NCI-H2107 (cell line): ENCODE measurements at regions not wholly inside any gene's neighbourhood (a gene's known extent, or its start where the extent isn't known, plus 50 kb on each side); places are given as distances from the start of the nearest gene placed in this dataset.
"Not testable (repeated sequence)": the region's sequence is repeated elsewhere in the genome, so short reads cannot be mapped to it uniquely, and the experiment has no call there.

Experiments used
- DNase-seq: peaks from one replicate; lab custom pipeline; 2025; lab: John Stamatoyannopoulos, UW

DNA sequence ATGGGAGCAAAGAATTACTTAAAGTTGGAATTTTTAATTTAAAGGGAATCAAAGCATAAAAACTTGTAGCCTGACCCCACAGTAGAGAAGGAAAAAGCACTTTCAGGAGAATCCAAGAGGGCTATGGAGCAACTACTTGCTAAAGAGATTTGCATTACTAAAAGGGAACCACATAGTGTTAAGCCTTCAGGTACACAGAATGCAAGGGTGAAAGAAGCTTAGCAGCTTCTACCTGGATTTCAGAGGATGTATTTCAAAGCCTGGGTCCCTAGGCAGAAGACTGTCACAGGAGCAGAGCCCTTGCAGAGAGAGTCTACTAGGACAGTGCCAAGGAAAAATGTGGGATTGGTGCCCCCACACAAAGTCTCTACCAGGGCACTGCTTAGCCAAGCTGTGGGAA is 575.0 kb downstream of the GBE1 start:
- DNase-seq: no peak

DNA sequence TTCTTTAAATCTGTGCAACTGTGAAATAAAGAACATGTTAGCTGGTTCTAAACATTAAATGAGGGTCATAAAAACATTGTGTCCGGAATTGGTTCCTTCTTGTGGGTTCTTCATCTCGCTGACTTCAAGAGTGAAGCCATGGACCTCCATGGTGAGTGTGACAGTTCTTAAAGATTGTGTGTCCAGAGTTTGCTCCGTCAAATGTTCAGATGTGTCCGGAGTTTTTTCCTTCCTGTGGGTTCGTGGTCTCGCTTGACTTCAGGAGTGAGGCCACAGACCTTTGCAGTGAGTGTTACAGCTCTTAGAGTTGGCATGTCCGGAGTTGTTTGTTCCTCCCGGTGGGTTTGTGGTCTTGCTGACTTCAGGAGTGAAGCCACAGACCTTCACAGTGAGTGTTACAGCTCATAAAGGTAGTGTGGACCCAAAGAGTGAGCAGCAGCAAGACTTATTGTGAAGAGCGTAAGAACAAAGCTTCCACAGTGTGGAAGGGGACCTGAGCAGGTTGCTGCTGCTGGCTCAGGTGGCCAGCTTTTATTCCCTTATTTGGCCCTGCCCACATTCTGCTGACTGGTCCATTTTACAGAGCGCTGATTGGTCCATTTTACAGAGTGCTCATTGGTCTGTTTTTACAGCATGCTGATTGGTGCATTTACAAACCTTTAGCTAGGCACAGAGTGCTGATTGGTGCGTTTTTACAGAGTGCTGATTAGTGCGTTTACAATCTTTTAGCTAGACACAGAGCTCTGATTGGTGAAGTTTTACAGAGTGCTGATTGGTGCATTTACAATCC is 579.2 kb downstream of the GBE1 start:
- not testable (repeated sequence) for DNase-seq

DNA sequence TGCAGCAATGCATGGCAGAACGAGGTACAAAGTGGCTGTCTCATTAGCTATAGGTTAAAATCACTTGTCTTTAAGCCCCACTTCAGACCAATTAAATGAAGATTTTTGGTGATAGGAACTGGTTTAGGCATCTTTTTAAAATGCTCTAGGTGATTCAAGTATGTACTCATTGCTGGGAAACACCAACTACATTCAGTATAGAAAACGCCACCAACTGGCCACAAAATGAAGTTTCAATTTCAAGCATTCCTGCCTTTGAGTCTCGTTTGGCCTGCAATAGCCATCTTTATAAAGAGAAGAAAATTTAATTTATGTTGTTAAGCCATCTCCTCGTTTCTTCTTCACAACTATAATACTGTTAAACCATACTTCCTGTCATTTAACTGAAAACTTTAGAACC is 587.9 kb downstream of the GBE1 start:
- no peak for DNase-seq

DNA sequence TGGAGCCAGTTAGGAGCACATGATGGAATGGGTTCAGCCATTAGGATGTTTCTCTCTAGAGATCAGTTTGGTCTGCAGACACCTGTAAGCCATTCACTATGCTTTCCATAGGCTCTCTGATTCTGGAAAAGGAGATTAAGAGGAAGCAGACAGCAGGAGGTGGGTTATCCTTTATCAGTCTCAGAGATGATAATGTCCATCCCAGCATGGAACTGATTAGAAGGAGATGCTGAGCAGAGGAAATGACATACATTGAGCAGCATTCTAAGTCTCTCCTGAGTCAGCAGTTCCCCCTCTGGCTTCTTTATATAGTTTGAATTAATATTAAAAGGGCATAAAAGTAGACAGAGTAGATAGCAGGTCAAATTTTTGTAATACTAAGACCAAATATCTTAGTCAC is 591.1 kb downstream of the GBE1 start:
- DNase-seq: no peak

DNA sequence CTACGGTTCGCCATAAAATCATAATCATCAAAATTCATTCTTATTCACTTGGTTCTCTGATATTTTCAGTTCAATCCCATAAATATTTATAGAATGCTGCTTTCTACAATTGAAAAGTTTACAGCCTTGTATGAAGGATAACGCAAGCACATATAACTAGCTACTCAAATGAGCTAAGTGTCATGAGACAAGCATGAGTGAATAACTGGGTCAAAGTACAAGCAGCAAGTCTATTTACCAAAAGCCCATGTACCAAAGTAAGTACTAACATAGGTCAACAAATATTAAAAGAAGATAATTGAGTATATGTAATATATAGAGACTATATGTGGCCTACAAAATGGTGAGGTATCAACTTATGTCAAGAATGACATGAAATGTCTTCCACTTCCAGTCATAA is 596.6 kb downstream of the GBE1 start:
- DNase-seq: no peak

DNA sequence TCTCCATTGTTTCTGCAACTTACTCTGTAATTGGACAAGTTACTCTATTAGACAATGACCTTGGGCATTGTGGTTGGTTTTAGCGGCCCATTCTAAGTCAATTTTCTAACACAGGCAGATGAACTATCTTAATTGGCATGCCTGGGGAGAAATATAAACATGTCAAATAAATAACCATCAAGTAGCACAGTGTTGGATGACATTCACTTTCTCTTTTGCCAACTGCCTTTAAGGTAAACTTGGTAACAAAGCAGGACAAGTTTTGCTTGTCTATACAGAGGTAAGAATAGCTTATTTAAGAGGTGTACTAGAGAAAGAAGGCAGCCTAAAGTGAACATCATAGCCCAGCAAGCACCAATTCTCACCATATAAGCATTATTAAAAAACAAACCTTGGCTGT is 599.6 kb downstream of the GBE1 start:
- DNase-seq: no peak

DNA sequence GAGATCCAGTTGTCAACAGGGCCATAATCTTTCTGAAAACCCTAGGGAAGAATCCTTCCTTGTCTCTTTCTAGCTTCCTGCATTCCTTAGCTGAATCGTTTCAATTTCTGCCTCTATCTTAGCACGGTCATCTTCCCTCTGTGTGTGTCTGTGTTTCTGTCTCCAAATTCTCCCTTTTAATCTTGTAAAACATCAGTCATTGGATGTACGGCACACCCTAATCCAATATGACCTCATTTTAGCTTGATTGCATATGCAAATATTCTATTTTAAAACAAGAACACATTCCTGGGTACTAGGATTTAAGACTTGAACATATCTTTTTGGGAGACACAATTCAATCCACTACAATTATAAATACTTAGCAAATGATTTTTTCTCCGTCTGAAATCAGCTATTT is 600.3 kb downstream of the GBE1 start:
- DNase-seq: no peak

DNA sequence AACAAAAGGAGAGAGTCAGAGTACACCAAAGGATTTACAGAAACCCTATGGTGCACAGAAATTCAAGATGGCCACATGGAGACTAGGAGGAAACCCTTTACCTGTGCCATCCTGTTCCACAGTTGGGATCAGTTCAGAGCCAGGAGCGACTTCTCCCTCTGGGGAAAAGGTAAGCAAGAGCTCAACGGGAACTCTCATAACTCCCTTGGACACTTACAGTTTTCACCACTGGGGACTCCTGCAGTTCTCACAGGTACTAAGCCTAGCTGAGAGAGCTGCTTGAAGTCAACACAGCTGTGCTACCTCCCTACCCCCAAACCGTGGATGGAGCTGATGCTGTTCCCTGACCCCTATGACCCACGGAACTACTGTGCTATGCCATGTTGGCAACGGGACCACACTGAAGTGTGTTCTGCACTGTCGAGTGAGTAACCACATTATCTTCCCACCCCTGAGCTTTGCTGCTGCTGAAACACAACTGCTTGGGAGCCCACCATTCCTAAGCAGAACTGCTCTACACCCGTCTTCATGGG is 606.8 kb downstream of the GBE1 start:
- DNase-seq: no peak

DNA sequence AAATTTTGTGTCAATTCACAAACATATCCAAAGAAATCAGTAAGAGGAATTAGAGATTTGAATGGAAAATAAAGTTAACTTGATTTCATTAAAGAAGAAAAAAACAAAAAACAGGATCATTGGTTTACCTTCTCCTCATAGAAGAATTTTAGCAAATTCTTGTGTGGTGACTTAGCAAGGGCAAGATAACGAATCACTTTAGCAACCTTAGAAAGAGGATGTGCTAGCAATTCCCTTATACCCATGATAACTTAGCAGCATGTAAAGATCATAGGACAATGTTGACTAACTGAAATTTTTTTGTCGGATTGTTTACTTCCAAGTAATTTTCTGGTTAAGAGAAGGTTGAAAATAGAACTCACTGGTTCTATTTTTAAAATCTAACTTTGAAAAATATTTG is 609.3 kb downstream of the GBE1 start:
- no peak for DNase-seq

DNA sequence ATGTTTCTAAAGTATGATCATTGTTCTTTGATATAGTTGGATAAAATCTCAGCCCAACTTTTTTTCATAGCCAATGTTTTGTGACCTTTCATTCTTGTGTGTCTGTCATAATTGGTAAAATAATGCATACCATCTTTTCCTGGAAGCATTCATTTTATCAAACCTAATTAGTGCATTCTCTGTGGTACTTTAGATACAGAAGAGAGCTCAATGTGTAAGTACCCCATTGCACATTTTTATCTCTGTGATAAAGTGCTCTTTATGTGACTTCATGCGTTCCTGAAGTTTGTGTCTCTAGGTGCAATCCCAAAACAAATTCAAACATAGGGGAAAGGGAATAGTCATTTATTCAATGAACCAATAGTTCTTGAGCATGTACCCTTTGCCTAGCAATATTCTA is 628.5 kb downstream of the GBE1 start:
- no peak for DNase-seq

DNA sequence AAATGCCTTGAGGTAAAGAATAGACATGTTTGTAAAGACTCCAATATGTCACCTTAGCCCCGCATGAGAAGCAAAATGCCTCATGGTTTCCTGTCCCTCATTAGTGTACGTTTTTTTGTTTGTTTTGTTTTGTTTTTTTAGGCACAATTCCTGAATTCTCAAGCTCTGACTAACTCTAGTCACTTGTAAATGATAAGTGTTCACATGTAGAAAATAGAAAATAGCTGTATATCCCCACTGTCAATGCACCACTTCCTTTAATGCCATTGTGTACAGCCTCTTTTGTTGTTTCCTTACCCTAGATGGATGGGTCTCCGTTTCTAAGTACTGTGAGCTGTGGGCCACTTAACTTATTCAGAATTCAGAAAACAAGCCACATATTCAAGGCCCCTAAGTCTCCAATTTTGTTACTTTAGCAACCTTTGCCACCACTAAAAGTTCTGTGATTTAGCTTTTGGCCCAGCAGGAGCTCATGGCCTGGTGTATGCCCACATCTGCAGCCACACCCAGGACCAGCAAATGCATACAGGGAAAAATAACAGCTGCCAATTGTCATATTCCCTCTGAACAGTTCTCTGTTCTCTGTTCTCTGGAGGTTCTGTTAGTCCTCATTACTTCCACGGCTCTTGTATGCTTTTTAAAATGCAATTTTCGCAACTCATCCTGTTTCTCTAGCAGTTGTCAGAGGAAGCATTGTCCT is 655.5 kb downstream of the GBE1 start:
- DNase-seq: no peak

DNA sequence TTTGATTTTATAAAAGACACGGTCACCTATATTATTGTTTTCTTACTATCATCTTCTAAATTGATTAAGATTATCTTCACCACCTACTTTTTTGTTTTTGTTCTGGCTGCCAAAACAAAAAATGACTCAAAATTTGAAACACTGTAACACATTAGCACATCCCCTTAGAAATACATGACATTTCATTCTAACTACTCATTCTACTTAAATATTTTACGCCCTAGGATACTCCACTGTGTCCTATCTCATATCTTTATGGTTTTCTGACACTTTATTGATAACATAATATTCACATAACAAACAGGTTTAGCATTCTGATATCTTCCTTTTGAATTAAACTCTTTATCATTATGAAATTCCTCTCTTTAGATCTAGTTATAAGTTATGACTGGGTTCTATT is 656.2 kb downstream of the GBE1 start:
- DNase-seq: no peak

DNA sequence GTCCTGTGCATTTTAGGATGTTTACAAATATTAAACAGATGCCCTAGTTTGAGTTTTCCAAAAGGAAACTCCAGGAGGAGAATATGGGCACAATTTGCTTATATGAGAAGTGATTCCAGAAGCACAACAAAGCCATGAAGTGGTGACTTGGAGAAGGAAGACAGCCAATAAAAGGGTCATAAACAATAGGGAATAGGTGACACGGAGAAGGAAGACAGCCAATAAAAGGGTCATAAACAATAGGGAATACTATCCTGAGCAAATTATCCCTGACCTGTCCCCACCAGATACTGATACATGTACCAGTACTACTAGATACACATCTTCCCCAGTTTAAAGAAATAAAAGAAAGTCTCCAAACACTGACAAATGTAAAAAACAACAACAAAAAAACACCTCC is 663.6 kb downstream of the GBE1 start:
- no peak for DNase-seq

DNA sequence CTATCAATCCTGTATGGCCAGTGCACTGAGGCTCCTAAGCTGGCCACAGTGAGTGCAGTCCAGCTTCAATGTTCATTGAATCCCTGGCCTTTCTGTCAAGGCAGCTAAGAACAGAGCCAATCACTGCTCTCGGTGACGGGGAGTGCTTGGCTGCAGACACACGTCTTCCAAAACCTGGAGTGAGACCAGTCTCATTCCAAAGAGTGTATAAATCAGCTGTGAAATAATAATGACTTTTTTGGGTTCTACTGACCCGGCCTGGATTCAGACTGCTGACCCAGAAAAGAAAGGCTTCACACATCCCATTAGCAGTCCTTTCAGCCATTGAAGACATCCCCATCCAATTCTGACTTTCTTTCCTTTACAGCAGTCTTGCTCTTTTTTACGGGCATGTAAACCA is 665.5 kb downstream of the GBE1 start:
- no peak for DNase-seq

DNA sequence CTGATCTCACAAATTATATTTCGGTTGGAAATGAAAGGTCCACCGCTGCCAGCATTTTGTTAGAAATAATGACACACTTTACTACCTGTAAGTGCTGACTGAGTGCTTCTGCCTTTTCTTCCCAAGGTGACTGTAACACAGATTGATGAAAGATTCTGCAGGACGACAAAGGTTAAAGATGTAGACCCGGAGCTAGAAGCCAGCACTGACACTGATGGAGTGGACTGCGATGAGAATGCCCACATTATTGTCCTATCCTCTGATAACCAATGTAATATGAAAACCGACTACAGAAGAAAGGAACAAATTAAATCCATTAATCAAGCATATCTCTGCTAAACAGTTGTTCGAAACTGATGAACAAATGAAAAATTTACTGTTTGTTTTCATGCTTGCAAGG is 666.5 kb downstream of the GBE1 start:
- no peak for DNase-seq

DNA sequence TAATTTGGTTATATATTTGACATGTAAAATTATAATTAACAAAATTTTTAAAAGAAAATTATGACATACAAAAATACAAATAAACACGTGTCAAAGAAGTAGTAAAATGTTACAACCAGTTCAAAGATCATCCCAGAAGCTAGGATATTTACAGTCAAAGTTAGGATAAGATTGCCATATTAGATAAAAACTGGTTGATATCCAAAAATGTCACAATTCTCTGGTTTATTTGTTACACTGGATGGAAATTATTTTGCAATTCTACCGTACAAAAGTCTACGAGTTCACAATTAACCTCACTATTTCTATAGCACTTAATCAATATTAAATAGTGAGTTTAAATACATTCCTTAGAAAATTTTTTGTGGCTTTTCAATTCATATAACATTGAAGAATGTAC is 673.8 kb downstream of the GBE1 start:
- DNase-seq: no peak

DNA sequence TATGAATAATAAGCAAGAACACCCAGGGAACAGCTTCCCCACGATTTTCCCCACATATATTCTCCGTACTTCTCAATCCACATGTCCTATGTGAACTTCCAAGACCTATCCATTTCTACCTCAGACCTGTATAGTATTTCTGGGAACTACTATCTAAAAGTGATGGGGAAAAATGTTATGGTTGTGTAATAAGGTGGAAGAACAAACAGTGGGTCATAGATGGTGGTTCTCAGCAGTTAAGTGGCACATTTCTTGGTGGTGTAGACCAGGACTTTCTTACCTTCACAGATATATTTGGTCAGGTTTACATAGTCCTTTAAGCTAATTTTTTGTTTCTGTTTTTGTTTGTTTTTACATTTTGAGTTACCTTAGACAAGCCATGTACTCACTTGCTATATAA is 675.1 kb downstream of the GBE1 start:
- DNase-seq: no peak

DNA sequence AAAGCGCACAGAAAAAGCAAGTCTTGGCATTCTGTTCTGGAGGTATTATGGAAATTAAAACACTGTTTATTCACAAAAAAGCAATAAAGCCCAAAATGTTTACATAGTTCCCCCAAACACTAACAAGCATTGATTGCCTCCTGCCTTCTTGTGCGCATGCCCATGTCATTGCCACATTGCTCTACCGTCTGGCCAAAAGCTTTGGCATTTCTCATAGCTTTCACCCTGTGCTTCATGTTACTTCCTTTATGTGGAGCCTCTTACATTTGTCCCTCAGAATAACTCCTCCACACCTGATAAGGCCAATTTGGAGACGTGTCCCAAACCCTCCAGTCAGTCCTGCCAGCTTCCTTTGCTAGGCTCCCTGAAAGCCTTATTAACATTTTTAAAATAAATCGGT is 680.8 kb downstream of the GBE1 start:
- DNase-seq: no peak

DNA sequence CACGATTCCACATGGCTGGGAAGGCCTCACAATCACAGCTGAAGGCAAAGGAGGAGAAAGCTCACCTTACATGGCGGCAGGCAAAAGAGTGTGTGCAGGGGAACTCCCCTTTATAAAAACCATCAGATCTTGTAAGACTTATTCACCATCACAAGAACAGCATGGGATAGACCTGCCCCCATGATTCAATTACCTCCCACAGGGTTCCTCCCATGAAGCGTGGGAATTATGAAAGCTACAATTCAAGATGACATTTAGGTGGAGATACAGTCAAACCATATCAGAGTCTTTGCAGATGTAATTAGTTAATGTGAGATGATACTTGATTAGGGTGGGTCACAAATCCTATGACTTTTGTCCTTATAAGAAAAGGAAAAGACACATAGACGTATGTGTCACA is 688.9 kb downstream of the GBE1 start:
- DNase-seq: no peak

DNA sequence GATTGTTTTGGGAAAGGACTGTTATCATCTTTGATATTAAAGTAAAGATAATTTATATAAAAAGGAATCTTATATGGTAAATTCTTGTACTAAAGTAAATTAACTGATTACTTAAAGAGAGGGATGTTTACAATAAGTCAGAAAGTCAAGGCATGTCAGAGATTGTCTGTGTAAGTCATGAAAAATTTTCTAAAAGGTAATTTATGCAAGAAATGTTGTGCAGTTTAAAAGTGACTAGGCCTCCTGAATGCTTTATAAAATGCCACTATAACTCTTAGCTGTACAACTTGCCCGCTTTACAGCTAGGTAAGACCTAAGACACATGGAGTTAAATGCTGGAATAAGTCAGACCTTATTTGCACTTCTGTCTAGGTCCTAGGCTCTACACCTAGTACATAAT is 692.9 kb downstream of the GBE1 start:
- DNase-seq: no peak

DNA sequence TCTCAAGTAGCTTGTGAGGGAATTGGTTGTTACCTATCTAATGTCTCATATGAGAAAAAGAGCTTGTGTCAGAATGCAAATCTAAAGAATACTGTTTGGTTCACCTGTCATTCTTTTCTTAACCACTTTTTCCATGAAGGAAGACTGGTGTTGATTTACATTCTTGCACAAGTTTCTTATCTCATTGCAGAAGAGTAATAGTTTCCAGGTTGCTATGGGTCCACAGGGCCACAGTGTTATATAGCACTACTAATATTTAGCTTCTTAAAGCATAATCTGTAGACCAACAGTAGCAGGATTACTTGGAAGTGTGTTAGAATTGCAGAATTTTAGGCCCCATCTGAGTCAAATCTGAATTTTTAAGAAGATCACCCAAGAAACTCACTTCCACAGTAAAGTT is 697.5 kb downstream of the GBE1 start:
- DNase-seq: no peak

DNA sequence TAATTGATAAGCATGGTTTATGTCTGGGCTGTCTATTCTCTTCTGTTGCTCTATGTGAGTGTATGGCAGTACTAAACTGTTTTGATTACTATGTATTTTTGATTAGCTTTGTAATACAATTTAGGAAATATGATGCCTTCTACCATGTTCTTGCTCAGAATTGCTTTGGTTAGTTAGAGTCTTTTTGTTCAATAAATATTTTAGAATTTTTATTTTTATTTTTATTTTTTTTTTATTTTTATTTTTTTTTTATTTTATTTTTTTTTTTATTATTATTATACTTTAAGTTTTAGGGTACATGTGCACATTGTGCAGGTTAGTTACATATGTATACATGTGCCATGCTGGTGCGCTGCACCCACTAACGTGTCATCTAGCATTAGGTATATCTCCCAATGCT is 710.3 kb downstream of the GBE1 start:
- DNase-seq: not testable (repeated sequence)

DNA sequence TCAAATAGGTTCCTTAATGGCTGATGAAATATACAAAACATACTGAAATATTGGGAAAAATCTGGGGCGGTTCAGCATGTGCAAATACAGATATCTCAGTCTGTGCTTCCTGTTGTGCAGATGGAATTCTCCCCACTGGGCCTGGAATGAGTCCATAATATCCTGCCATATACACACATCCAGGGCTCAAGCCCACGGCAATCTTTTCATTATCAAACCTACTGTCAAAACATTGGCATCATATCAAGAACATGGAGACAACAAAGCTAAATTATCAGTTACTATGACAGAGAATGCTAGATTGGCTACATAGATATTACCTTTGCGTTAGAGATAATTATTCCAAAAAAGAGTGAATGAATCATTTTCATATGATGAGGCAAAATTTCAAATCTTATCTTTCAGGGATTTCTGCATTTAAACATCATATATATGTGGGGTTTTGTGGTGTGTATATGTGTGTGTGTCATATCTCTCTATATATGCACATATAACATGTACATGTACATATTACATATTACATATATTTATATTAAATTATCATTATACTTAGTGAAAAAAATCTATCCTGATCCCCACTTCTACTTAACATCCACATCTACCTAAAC is 713.3 kb downstream of the GBE1 start:
- DNase-seq: no peak
